Transverse colon (tissue), 4 donors: ENCODE measurements at regions not wholly inside any gene's neighbourhood (a gene's known extent, or its start where the extent isn't known, plus 50 kb on each side); places are given as distances from the start of the nearest gene placed in this dataset.

Experiments
- CTCF ChIP-seq, 5 experiments: fragments of 200-600 bp in 3 of 5; fragments of 450-650 bp in 2 of 5; sonication (generic) in 3 of 5; IDR thresholded peaks; 1 replicate in 2 of 5; 2 replicates in 3 of 5; pipeline ENCODE4 v1.5.1; 2016 to 2017; ENCODE audit warnings: antibody characterized with exemption in 5 of 5, inconsistent platforms in 3 of 5, mild to moderate bottlenecking in 2 of 5, moderate library complexity in 1 of 5
- EP300 ChIP-seq: sonication (generic); formaldehyde crosslinking; IDR thresholded peaks from one replicate; pipeline ENCODE4 v1.6.1; 2017; ENCODE audit warnings: antibody characterized with exemption, low read depth
- POLR2A ChIP-seq: fragments of 450-650 bp; IDR thresholded peaks from one replicate; pipeline ENCODE4 v1.6.1; 2016; ENCODE audit warnings: antibody characterized with exemption, mild to moderate bottlenecking, moderate library complexity
- POLR2AphosphoS5 ChIP-seq, 3 donors: sonication (generic); formaldehyde crosslinking; IDR thresholded peaks; one replicate each; pipeline ENCODE4 v1.6.1; 2016; ENCODE audit warnings: antibody characterized with exemption in 3 of 3

- no peak for TF ChIP-seq CTCF (IDR thresholded peaks at IDR 0.05)
- no peak for TF ChIP-seq POLR2AphosphoS5 (IDR thresholded peaks at IDR 0.05)
- no peak for TF ChIP-seq POLR2A
- TF ChIP-seq EP300, result no peak
Measured at GRCh38 chr2:5123582-5124196, 568.5 kb upstream of the SOX11 start.
